ENCODE measurements at regions not wholly inside any gene's neighbourhood (a gene's known extent, or its start where the extent isn't known, plus 50 kb on each side); places are given as distances from the start of the nearest gene placed in this dataset. TPM values are rescaled to one million over a fixed set of nuclear protein-coding genes. Genes with fewer than 3 reads are reported as not detected.

DNA sequence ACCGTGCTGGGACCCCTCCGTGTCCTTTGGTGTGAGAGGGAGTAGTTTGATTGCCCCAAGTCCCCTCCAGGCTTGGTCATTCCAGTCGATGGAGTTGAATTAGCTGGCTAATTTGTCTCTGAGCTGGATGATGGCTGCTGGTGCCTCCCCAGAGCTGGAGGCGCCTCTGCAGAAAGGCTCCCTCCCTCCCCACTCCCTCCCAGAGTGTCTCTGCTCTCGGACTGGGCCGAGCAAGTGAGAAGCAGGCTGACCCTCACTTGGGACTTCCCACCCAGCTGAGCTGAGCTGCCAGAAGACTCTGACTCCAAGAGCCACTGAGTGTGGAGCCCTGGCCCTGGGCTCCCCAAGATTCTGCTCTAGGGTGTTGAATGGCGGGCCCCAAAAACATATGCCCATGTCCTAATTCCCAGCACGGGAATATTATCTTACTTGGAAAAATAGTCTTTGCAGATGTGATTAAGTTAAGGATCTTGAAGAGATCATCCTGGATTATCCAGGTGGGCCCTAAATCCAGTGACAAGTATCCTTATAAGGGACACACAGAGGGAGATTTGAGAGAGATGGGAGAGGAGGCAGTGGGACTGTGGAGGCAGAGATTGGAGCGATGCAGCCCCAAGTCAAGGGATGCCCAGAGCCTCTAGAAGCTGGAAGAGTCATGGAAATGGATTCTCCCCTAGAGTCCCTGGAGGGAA, 60.7 kb upstream of the TLE3 start:
- DNase-seq: no peak

DNA sequence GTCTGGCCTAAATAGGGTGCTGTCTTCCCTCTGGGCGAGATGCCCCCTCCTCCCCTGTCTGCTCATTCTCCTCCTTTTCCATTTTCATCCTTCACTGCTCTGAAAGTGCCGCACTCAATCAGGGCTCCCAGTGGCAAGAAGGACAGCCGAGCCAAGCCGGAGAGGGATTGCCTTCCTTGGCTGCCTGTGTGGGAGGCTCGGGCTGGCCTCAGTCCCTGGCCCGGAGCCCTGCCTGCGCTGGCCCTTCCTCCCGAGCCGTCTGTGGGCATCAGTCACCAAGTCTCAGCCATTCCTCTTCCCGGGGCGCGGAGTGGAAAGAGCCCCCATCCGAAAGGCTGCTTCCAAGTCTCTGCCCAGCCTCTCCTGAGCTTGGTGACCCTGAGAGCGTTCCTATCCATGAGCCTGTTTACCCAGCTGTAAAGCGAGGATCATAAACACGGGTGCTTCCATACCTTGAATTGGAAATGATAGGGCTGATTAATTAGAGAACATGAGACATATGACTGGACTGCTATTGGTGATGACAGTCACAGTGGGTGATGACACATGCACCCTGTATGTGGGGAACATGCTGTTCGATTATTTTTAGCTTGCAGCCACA, 59.1 kb upstream of the TLE3 start:
- peak; percentile 23 for DNase-seq

DNA sequence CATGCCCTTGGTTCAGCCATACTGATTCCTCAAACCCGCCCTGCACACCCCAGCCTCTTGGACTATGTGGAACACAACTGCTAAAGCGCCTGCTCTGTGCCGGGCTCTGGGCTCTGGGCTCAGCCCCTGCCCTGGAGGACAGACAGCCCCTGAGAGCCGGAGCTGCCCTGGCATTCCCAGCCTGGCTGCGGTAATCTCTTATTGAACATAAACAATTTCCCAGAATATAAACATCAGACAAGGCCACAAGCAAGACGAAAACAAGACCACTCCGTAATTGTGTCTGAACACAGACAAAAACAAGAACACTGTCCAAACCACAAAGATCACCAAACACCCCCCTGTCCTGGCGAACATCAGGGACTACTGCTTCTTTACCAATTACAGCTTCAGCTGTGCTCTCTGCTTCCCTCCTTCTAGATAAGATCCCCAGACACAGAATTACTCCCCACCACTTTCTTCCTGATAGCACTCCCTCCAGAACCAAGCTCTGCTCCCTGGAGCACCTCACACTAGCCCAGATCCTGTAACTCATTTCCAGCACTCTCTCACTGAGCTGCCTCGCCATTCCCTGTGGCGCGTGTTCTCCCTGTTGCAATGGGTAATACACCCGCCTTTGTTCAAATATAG, 57.1 kb upstream of the TLE3 start:
- DNase-seq: no peak

- no peak for DNase-seq
Measured at GRCh38 chr15:70153921-70154717, 56.4 kb upstream of the TLE3 start.

DNA sequence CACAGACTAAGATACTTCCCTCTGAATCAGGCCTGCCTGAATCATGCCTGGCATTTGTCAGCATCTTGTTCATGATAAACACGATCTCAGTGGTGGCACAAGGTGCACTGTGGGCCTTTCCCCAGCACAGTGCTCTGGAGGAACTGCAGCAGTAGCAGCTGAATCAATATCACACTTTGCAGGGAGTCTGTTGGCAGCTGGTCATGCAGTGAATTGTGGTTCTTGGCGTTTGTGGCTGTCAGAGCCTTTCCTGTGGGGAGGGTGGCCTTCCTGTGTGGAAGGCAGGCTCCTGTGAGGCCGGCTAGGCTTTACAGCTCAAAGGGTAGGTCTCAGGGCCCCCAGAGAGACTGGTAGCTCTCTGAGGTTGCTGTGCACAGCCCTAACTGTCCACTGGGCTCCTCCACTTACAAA, 54.4 kb upstream of the TLE3 start:
- DNase-seq: no peak

GRCh38 chr15:70151462-70151861, 53.7 kb upstream of the TLE3 start:
- no peak for DNase-seq

- DNase-seq: no peak
Measured at GRCh38 chr15:70151003-70151402, 53.3 kb upstream of the TLE3 start.

DNA sequence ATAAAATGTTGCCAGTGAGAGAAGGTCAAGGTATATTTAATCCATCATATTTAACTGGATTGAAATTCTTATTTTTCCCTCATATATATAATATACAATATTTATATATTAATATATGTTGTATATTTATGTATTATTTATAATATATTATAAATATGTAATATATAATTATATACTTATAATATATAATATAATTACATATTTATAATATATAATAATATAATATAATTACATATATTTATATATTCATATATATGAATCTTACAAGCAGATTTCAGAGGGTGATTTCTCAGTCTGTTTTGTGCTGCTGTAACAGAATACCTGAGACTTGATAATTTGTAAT, 52.7 kb upstream of the TLE3 start:
- DNase-seq: no peak

GRCh38 chr15:70149667-70150404, 52.1 kb upstream of the TLE3 start:
- DNase-seq: no peak

- DNase-seq: no peak
Measured at GRCh38 chr15:70147778-70148177, 50.1 kb upstream of the TLE3 start.

Small RNA genes lying in the stretch of these regions (small RNA-seq; reads per million reads assigned to genes)
- gene RNU6-745P: not detected
